G401 (cell line): ENCODE measurements at regions not wholly inside any gene's neighbourhood (a gene's known extent, or its start where the extent isn't known, plus 50 kb on each side); places are given as distances from the start of the nearest gene placed in this dataset.
"Not testable (repeated sequence)": the region's sequence is repeated elsewhere in the genome, so short reads cannot be mapped to it uniquely, and the experiment has no call there.

ENCODE experiments used
- DNase-seq: peaks from one replicate; pipeline ENCODE4 v3.0.0-alpha.2; 2015; ENCODE audit warnings: low spot score
- in situ Hi-C: cut with HindIII; loops from 2 replicates; pipeline ENCODE4 v1.10.0; 2016; ENCODE audit warnings: low sequenced_read_pairs, mixed read lengths

DNA sequence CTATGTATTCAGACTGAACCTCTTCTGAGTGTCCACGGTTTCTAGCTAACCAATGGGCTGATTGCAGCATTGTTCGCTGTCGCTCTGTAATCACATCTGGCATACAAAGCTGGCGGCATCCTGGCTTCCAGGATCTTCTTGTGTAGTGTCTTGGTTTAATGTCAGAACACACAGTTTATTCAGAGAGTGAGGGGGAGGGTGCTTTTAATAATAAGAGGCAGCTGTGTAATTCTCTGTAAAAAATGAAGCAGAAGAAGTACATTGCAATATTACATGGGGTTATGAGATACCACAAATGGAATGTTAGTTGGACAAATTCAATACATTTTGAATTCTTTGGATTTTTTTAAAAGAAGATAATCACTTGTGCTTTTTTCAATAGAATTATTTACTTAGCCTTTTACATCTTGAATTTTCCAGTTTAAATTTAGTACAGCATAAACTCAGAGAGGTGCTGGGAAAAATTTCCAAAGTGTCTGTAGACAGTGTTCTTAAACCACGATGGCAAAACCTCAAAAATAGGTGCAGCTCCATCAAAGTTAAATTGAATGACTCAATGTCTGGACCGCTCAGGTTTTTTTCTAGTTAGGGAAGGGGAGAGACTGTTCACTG is 206.0 kb downstream of the PCSK1 start:
- in situ Hi-C loops: no loop called here
- no peak for DNase-seq

DNA sequence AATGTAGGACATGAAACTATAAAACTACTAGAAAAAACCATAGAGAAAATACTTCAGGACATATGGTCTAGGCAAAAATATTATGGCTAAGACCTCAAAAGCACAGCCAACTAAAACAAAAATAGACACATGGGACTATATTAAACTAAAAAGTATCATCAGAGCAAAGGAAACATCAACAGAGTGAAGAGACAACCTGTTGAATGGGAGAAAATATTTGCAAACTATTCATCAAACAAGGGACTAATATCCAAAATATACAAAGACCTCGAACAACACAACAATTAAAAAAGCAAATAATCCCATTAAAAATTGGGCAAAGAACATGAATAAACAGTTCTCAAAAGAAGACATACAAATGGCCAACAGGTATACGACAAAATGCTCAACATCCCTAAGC is 210.9 kb downstream of the PCSK1 start:
- in situ Hi-C loops: no loop called here
- no peak for DNase-seq

- in situ Hi-C loops: no loop called here
- DNase-seq: no peak
These were observed 212.2 kb downstream of the PCSK1 start for GRCh38 chr5:96220610-96221390.

DNA sequence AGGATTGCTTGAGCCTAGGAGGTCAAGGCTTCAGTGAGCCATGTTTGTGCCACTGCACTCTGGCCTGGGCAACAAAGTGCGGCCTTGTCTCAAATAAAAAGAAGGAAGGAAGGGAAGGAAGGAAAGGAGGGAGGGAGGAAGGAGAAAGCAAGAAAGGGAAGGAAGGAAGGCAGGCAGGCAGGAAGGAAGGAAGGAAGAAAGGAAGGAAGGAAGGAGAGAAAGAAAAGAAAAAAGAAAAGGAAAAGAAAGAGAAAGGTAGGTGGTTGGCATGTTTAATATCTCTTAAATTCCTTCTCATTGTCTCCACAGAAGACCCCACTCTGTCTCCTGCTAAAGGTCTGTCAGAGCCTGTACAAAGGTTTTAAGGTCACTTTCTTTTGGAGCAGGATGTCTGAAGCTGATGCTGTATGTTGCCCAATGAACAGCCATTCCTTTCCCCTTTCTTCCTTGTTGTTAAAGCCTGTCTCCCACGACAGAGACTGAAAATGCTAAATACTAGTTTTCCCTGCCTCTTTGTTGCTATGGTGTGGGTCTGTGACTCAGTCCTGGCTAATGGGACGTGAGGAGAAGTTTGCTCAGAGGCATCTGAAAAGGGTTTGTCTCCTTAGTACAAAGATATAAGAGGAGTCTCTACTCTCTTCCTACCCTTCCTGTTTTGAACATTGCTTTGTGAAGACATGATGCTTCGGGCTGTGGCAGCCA is 213.3 kb downstream of the PCSK1 start:
- DNase-seq: no peak
- in situ Hi-C loops: no loop called here

DNA sequence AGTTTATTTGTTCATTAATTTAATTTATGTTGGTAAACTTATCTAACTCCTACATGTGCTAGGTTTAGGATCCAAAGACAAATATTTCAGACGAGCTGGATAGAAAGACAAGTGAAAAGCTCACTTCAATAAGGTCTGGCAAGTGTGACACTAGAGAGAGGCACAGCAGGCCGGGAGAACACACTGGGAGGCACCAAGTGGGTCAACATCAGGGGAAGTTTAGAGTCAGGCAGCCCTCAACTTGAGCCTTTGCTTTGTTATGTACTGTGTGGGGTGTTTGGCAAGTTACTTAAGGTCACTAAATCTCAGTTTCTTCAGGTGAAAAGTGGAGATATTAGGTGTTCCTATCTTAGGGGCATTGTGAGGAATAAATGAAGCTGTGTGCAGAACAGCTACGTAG is 214.4 kb downstream of the PCSK1 start:
- in situ Hi-C loops: no loop called here
- no peak for DNase-seq

- in situ Hi-C loops: no loop called here
- no peak for DNase-seq
These were observed 218.4 kb downstream of the PCSK1 start for GRCh38 chr5:96214442-96215197.

DNA sequence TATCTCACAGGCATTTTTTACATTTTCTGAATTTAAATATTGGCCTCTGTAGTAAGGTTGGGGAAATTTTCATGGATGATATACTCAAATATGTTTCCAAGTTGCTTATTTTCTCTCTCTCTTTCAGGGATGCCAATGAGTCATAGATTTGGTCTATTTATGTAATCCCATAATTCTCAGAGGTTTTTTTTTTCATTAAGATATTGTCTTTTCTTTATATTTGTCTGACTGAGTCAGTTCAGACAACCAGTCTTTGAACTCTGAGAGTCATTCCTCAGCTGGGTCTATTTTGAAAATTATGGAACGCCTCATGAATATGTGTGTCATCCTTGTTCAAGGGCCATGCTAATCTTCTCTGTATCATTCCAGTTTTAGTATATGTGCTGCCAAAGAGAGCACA is 223.2 kb downstream of the PCSK1 start:
- in situ Hi-C loops: no loop called here
- no peak for DNase-seq

DNA sequence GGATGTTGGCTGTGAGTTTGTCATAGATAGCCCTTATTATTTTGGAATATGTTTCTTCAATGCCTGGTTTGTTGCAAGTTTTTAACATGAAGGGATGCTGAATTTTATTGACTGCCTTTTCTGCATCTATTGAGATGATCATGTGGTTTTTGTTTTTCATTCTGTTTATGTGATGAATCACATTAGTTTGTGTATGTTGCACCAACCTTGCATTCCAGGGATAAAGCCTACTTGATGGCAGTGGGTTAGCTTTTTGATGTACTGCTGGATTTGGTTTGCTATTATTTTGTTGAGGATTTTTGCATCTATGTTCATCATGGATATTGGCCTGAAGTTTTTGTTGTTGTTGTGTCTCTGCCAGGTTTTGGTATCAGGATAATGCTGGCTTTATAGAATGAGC is 225.6 kb downstream of the PCSK1 start:
- no peak for DNase-seq
- in situ Hi-C loops: no loop called here

DNA sequence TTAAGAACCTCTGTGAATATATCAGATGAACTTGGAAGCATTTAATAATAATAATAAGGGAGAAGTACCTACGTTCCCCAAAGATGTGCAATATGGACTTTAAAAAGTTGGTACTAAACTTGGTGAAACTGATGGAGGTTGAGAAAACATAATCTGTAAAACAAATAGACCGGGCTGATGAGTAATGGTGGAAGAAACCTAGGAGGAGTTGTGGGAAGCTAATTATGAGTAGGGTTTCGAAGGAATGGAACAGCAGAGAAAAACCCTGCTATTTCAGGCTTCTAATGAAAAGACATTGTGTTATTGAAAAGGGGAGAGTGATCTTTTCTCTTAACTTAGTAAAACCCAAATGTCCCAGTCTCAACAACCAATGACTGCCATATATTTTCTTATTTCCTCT is 229.3 kb downstream of the PCSK1 start:
- DNase-seq: no peak
- in situ Hi-C loops: no loop called here

DNA sequence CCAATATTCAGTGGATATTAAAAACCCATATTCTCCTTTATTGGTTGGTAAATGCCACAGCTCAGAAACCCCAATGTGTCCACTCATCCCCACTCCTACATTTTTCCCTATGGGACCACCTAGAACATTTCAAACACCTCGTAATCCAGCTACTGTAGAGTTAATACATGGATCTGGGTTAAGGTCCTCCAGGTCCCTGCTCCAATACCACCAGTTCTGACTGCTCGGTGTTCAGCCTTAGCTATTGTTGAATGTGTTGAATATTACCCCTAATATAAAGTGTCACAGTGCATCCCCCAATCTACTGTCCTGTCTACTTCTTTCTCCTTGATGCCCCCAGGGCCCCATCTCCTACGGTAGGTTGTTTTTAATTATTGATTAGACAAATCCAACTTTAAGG is 231.5 kb downstream of the PCSK1 start:
- in situ Hi-C loops: no loop called here
- DNase-seq: no peak

DNA sequence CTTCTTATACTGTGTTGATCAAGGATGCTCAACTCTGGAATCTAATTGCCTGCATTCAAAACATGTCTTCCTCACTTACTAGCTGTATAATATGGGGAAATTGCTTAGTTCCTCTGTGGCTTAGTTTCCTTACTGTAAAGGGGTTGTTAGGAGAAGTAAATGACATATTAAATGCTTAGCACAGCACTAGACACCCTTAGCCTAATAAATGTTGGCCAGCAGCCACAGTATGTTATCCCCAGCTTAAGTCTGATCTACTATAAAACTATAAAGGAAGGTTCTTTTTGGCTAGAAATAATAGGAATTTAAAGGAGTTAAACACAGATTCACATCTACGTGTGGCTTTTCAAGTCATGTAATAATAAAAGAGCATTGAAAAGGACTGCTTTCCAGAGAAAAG is 232.4 kb downstream of the PCSK1 start:
- in situ Hi-C loops: no loop called here
- no peak for DNase-seq

DNA sequence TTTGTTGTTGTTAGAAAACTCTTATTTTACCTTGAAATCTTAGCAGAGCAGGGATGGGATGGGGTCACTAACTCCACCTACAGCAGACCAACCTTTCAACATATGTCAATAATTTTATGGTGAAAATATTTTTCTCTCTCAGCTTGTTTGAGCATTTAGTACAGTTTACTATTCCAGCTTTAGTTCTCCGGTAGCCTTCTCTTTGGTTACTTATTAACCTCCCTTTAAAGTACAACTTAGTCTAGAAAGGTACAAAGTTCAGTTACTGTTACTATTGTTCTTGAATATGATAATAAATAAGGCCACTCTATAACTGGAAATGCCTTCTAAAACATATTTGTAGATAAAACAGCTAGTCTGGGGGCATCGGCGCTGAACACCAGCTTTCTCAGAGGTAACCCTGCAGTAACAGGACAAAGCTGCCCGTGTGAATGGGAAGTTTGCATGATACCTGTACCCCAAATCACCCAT is 233.3 kb downstream of the PCSK1 start:
- in situ Hi-C loops: no loop called here
- DNase-seq: no peak

DNA sequence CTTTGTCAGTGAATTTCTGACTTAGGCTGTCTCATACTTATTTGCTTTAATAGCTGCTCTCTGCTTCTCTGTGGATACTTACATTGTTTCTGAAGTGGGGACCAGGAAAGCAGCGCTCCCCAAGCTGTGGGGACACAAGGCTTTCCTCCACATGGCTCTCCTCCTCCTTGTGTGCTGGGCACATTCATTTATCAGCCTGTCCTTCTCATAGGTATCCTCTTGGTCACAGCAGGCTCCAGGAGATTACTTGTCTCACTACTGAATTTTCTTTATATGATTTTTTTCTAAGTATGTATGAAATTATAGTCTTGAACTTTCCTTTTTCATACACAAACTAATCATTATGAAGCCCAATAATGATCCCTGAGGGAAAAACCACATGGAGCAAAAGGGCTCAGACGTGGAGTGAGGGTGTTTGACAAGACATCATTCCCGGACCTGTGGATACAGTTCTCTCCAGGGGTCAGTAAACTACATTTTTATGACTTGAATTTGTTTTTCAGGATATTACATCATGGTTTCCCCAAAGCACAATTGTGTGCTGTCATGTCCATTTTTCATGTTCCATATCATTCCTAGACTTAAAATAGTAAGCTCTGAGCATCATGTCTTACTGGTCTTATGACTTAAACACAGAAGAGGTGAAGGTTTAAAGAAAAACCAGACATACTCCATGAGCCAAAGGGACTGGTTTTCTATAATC is 234.5 kb downstream of the PCSK1 start:
- in situ Hi-C loops: no loop called here
- no peak for DNase-seq

DNA sequence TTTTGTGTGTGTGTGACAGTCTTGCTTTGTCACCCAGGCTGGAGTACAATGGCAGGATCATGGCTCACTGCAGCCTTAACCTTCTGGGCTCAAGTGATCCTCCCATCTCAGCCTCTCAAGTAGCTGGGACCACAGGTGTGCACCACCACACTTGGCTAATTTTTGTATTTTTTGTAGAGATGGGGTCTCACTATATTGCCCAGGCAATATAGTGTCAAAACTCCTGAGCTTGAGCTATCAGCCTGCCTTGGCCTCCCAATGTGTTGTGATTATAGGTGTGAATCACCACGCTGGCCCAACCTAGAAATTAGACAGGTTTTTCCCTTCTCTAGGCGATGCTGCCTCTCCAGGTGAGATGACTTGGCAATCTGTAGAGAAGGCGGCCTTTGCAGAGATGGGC is 235.3 kb downstream of the PCSK1 start:
- in situ Hi-C loops, DNase-seq: not testable (repeated sequence)

DNA sequence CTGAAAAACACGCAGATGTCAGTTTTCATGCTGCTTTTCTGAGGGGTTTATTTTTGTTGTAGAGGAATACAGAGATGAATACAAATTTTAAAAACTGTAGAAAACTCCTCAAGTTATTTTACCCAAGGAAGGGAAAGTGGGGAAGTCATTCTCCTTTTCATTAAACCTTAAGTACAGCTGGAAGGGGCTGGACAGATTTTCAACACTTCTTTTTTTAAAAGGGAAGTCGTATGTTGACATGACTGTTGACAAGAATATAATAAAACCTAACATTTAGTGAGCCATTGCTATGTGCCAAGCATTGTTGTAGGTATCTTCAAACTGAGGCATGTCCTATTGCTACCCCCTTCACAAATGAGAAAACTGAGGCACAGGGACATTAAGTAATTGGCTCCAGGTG is 235.7 kb upstream of the ELL2 start:
- DNase-seq: no peak
- in situ Hi-C loops: no loop called here

- in situ Hi-C loops: no loop called here
- no peak for DNase-seq
These were observed 235.2 kb upstream of the ELL2 start for GRCh38 chr5:96196890-96197289.

DNA sequence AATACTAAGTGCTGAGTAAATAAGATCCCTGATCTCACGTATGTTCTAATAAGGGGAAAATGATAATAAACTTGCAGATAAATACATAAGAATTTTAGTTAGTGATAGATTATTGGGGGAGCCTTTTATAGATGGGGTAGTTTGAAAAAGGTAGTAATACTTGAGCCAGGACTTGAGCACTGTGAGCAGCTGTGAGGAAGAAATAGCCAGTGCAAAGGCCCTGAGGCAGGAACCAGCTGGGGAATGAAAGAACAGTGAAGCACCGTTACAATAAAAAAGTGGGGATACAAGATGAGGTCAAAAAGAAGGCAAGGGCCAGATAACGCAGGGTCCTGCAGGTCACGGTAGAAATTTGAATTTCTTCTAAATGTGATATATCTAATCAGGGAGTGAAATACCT is 234.8 kb upstream of the ELL2 start:
- no peak for DNase-seq
- in situ Hi-C loops: no loop called here

DNA sequence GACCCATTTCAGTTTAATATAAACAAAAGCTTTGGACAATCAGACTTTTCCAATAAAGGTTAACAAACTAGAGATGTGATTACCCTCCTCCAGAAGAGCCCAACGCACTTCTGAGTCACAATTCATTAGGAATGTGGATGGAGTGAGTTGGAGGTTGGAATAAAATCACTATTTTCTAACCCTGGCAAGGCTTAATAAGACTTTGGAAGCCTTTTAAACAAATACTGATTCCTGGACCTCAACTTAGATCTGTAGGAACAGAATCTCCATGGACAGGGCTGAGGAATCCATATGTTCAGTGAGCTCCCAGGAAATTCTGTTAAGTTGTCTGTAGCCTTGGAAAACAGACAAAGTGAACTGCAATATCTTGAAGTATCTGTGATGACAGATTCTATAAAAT is 233.5 kb upstream of the ELL2 start:
- DNase-seq: no peak
- in situ Hi-C loops: no loop called here

DNA sequence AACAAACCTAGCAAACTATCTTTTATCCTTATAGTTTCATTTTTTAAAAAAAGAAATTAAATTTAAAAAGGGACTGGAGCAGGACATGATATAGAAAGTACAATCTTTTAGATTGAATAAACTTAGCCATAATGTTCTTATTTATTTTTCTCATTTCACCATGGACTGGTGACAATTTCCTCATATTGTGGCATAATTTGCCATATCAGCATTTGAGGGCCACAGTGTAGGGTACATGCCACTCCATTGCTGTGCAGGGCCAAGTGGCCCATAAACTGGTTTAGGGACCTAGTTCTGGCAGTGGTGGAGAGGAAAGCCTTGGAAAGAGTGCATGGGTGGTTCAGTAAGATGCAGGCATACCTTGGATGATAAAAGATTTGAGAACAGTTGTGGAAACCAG is 232.9 kb upstream of the ELL2 start:
- no peak for DNase-seq
- in situ Hi-C loops: no loop called here
